ENCODE measurements at regions not wholly inside any gene's neighbourhood (a gene's known extent, or its start where the extent isn't known, plus 50 kb on each side); places are given as distances from the start of the nearest gene placed in this dataset.

DNA sequence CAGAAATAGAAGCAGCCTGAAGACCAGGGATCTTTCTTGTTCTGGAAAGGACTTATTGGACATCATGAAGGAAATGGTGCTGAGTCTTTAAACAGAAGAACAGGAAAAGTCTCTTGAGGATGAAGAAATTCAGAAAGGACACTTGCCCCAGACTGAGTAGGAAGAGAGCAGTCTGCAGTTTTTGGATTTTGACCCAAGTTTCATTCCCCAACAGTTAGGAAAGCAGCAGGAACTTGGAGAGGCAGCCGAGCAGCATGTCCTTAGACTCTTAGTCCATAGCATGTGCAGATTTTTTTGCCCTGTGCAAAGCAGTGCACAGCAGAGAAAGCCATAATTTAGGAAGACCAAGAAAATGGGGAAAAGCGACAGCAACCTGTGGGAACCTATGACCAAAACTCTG is 927.2 kb upstream of the AUTS2 start:
- Histone ChIP-seq H3K36me3 (ENCODE audit: control insufficient read depth in 2 of 4, insufficient read depth in 4 of 4, low read length in 3 of 4) (no peaks in the 10 kb centered on the region), H3K23me2 (ENCODE audit: low read depth, low read length) (no peaks in the 10 kb centered on the region), H3K9me3 (ENCODE audit: insufficient read depth in 2 of 2, low read depth in 1 of 2, low read length in 1 of 2) (no peaks in the 10 kb centered on the region), H2BK15ac (ENCODE audit: low read length) (no peak overlapping the region), H3K18ac (ENCODE audit: extremely low read depth, low read length) (no peak overlapping the region), H2BK20ac (ENCODE audit: low read length) (no peak overlapping the region), H3K79me2 (ENCODE audit: control insufficient read depth in 1 of 2, insufficient read depth in 2 of 2, low read length in 2 of 2) (no peaks in the 10 kb centered on the region), H3K79me1 (ENCODE audit: low read depth, low read length) (no peaks in the 10 kb centered on the region), H3K4me3 (ENCODE audit: extremely low read depth in 1 of 4, insufficient read depth in 2 of 4, low read depth in 3 of 4, low read length in 4 of 4) (no peak overlapping the region), H3K4me1 (replicated peaks in 1 of 4; ENCODE audit: control insufficient read depth in 3 of 4, insufficient read depth in 4 of 4, low read length in 3 of 4) (no peaks in the 10 kb centered on the region), H4K91ac (replicated peaks; ENCODE audit: insufficient read length, low read length) (no peak overlapping the region), H2BK5ac (ENCODE audit: low read depth, low read length) (no peak overlapping the region), H4K5ac (ENCODE audit: insufficient read length, low read depth, low read length) (no peak overlapping the region), H3K4me2 (ENCODE audit: insufficient read depth in 1 of 2, low read depth in 2 of 2, low read length in 2 of 2) (no peak overlapping the region), H2AFZ (ENCODE audit: low read length) (0 out of 2 replicates have a peak overlapping the region, but pooled peaks have one; percentile 2), H4K8ac (ENCODE audit: extremely low read depth, insufficient read depth, low read length) (no peak overlapping the region), H3K27me3 (replicated peaks in 1 of 4; ENCODE audit: control insufficient read depth in 3 of 4, extremely low read depth in 1 of 4, insufficient read depth in 3 of 4, low read length in 3 of 4) (no peaks in the 10 kb centered on the region), H2BK12ac (ENCODE audit: low read depth, low read length) (no peak overlapping the region), H3K9ac (replicated peaks in 1 of 4; ENCODE audit: extremely low read depth in 1 of 4, low read depth in 3 of 4, low read length in 3 of 4) (no peak overlapping the region), H3K4ac (replicated peaks; ENCODE audit: insufficient read length, low read depth, low read length) (no peak overlapping the region), H3K23ac (ENCODE audit: insufficient read length) (no peak overlapping the region), H3K27ac (ENCODE audit: low read depth, low read length) (no peak overlapping the region), H4K20me1 (replicated peaks in 1 of 2; ENCODE audit: control insufficient read depth in 1 of 2, insufficient read depth in 2 of 2, low read length in 2 of 2) (no peaks in the 10 kb centered on the region), H2BK120ac (replicated peaks; ENCODE audit: low read depth, low read length) (no peak overlapping the region), H3K14ac (ENCODE audit: insufficient read length) (no peak overlapping the region), H2AK5ac (ENCODE audit: low read depth, low read length) (no peak overlapping the region), H3K56ac (replicated peaks; ENCODE audit: insufficient read length, low read depth, low read length) (no peak overlapping the region)
- WGBS, 2 experiments (ENCODE audit: extremely low coverage in 1 of 2, insufficient coverage in 1 of 2, insufficient read length in 1 of 2, insufficient replicate concordance in 2 of 2, low coverage in 1 of 2, low lambda C conversion rate in 2 of 2, missing lambda C conversion rate in 1 of 2), result 100% methylated on average over 2 of the region's 2 CpGs; no CpG with 5 or more reads in 1 of the 2 experiments
- ChIA-PET CTCF (ENCODE audit: partially characterized antibody) (interaction anchor here (0.6 kb wide), 1 partner anchor 1148 kb away, joined by 3 read pairs; no protein-coding TSS in a partner anchor), POLR2A (ENCODE audit: partially characterized antibody) (no interaction called here)
- DNase-seq (ENCODE audit: low read depth in 1 of 2, low spot score in 2 of 2) (no peak), FAIRE-seq (no peak)
- TF ChIP-seq CHD7 (IDR thresholded peaks at IDR 0.05; ENCODE audit: insufficient replicate concordance, low read length), result no peak

All from H1 (cell line).